ENCODE measurements at regions not wholly inside any gene's neighbourhood (a gene's known extent, or its start where the extent isn't known, plus 50 kb on each side); places are given as distances from the start of the nearest gene placed in this dataset.
A peak's percentile ranks its signal among the peaks of the same experiment; 100 is the strongest.

GRCh38 chr4:8725845-8726244 lies 133.3 kb downstream of the CPZ start:
- no peaks in the 10 kb centered on the region for H3K27me3 ChIP-seq (ENCODE audit: insufficient read depth, low read depth, severe bottlenecking)
- no peak overlapping the region for H3K4me3 ChIP-seq (ENCODE audit: low read depth, low read length)
- TF ChIP-seq CTCF (IDR thresholded peaks at IDR 0.05; ENCODE audit: low read depth, low read length): no peak

GRCh38 chr4:8725071-8725841 lies 132.7 kb downstream of the CPZ start:
- H3K27ac ChIP-seq: no peak overlapping the region
- no peaks in the 10 kb centered on the region for H3K36me3 ChIP-seq
- no peaks in the 10 kb centered on the region for H3K9me3 ChIP-seq (ENCODE audit: severe bottlenecking)
- DNase-seq: peak; percentile 5
- TF ChIP-seq CTCF (IDR thresholded peaks at IDR 0.05; ENCODE audit: low read depth, low read length): no peak
- no peaks in the 10 kb centered on the region for H3K27me3 ChIP-seq (ENCODE audit: insufficient read depth, low read depth, severe bottlenecking)
- no peak overlapping the region for H3K4me3 ChIP-seq (ENCODE audit: low read depth, low read length)

More at GRCh38 chr4:8725845-8726244, 133.3 kb downstream of the CPZ start:
- peak; percentile 2 for DNase-seq
- Histone ChIP-seq H3K36me3 (no peaks in the 10 kb centered on the region), H3K27ac (no peak overlapping the region), H3K9me3 (ENCODE audit: severe bottlenecking) (no peaks in the 10 kb centered on the region)

GRCh38 chr4:8724436-8725070 lies 132.0 kb downstream of the CPZ start:
- Histone ChIP-seq H3K27me3 (ENCODE audit: insufficient read depth, low read depth, severe bottlenecking) (no peaks in the 10 kb centered on the region), H3K36me3 (no peaks in the 10 kb centered on the region), H3K9me3 (ENCODE audit: severe bottlenecking) (no peaks in the 10 kb centered on the region), H3K27ac (no peak overlapping the region), H3K4me3 (ENCODE audit: low read depth, low read length) (no peak overlapping the region)
- DNase-seq: peak; percentile 5
- no peak for TF ChIP-seq CTCF (IDR thresholded peaks at IDR 0.05; ENCODE audit: low read depth, low read length)

- H3K27ac ChIP-seq: no peak overlapping the region
- no peak overlapping the region for H3K4me3 ChIP-seq (ENCODE audit: low read depth, low read length)
- TF ChIP-seq CTCF (IDR thresholded peaks at IDR 0.05; ENCODE audit: low read depth, low read length): no peak
- H3K9me3 ChIP-seq (ENCODE audit: severe bottlenecking): no peaks in the 10 kb centered on the region
- peak; percentile 6 for DNase-seq
- no peaks in the 10 kb centered on the region for H3K27me3 ChIP-seq (ENCODE audit: insufficient read depth, low read depth, severe bottlenecking)
- H3K36me3 ChIP-seq: no peaks in the 10 kb centered on the region
Measured at GRCh38 chr4:8723222-8723980, 130.8 kb downstream of the CPZ start.

DNA sequence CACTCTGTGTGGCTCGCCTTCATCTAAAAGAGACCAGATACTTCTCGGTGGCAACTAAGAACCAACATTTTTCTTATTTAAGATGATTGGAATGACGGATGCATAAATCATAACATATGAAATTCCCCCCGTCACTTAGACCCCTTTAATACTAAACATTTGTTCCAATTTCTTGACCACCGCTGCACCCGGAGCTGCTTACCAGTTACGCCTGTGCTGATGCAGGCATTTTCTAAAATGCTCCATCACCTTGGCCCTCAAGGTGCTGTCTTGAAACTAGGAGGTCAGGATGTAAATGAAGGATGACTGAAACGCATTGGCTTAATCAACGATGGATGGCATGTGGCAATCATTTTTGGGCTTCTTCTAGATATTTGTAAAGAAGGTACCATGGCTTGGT lies 130.0 kb downstream of the CPZ start:
- no peak for TF ChIP-seq CTCF (IDR thresholded peaks at IDR 0.05; ENCODE audit: low read depth, low read length)
- Histone ChIP-seq H3K36me3 (no peaks in the 10 kb centered on the region), H3K27ac (no peak overlapping the region), H3K4me3 (ENCODE audit: low read depth, low read length) (no peak overlapping the region), H3K27me3 (ENCODE audit: insufficient read depth, low read depth, severe bottlenecking) (no peaks in the 10 kb centered on the region), H3K9me3 (ENCODE audit: severe bottlenecking) (no peaks in the 10 kb centered on the region)
- DNase-seq: no peak

Measured in WERI-Rb-1 (cell line).